Natural killer cell (primary cell): ENCODE measurements at regions not wholly inside any gene's neighbourhood (a gene's known extent, or its start where the extent isn't known, plus 50 kb on each side); places are given as distances from the start of the nearest gene placed in this dataset.

Experiments used
- ATAC-seq, 3 donors: fragments of 150-1000 bp in 2 of 3; fragments of 200-7000 bp in 1 of 3; cut with Tn5 transposase; 1 replicate in 1 of 3; 2 replicates in 2 of 3; pipeline ENCODE4 v1.10.0; 2021; ENCODE audit warnings: mild to moderate bottlenecking in 2 of 3, moderate library complexity in 2 of 3
- DNase-seq, 2 donors: peaks; one replicate each; pipeline versions ENCODE4 v3.0.0 to v3.0.0-alpha.2; 2013 to 2021; ENCODE audit warnings: mixed read lengths in 1 of 2
- H3K27ac ChIP-seq: one replicate; pipeline ENCODE4 v1.5.1; 2013; ENCODE audit warnings: mild to moderate bottlenecking, low read length
- H3K27me3 ChIP-seq: one replicate; pipeline ENCODE4 v1.6.1; 2013; ENCODE audit warnings: low read length; ENCODE audit not compliant: control insufficient read depth, insufficient read depth
- H3K36me3 ChIP-seq: one replicate; pipeline ENCODE4 v1.6.1; 2013; ENCODE audit warnings: low read length; ENCODE audit not compliant: control insufficient read depth, insufficient read depth
- H3K4me1 ChIP-seq: one replicate; pipeline ENCODE4 v1.6.1; 2013; ENCODE audit warnings: low read length; ENCODE audit not compliant: control insufficient read depth, insufficient read depth
- H3K4me3 ChIP-seq: one replicate; pipeline ENCODE4 v1.5.1; 2013; ENCODE audit warnings: low read length
- H3K9me3 ChIP-seq: one replicate; pipeline ENCODE4 v1.6.1; 2013; ENCODE audit warnings: low read length; ENCODE audit not compliant: control insufficient read depth, insufficient read depth
- H3K27ac Mint-ChIP-seq, 2 donors: one replicate each; pipeline ENCODE4 v1.8.0; 2022; ENCODE audit warnings: mild to moderate bottlenecking in 2 of 2, mixed read lengths in 2 of 2, moderate library complexity in 1 of 2
- H3K27me3 Mint-ChIP-seq, 2 donors: one replicate each; pipeline ENCODE4 v1.8.0; 2022; ENCODE audit warnings: low read depth in 2 of 2, mixed read lengths in 2 of 2
- H3K36me3 Mint-ChIP-seq: one replicate; pipeline ENCODE4 v1.8.0; 2022; ENCODE audit warnings: mixed read lengths
- H3K4me1 Mint-ChIP-seq, 2 donors: one replicate each; pipeline ENCODE4 v1.8.0; 2022; ENCODE audit warnings: mixed read lengths in 2 of 2
- H3K4me3 Mint-ChIP-seq: one replicate; pipeline ENCODE4 v1.8.0; 2022; ENCODE audit warnings: mild to moderate bottlenecking, moderate library complexity, mixed read lengths
- H3K9me3 Mint-ChIP-seq, 2 donors: one replicate each; pipeline ENCODE4 v1.8.0; 2022; ENCODE audit warnings: mixed read lengths in 2 of 2
- WGBS: methylation state at CpG from one replicate; pipeline ENCODE4 v1.1.7; 2013; ENCODE audit warnings: missing lambda C conversion rate; ENCODE audit not compliant: insufficient coverage; 5-methylcytosine and 5-hydroxymethylcytosine counted together
- intact Hi-C: fragments of 100-400 bp; cut with micrococcal nuclease; formaldehyde crosslinking; loops from one replicate; pipeline ENCODE4 v1.14.2; 2022
- TF ChIP-seq, protein P1 (sequence below): fragments of 200-600 bp; IDR thresholded peaks from one replicate; pipeline ENCODE4 v1.8.0; 2022; ENCODE audit warnings: antibody characterized with exemption

DNA sequence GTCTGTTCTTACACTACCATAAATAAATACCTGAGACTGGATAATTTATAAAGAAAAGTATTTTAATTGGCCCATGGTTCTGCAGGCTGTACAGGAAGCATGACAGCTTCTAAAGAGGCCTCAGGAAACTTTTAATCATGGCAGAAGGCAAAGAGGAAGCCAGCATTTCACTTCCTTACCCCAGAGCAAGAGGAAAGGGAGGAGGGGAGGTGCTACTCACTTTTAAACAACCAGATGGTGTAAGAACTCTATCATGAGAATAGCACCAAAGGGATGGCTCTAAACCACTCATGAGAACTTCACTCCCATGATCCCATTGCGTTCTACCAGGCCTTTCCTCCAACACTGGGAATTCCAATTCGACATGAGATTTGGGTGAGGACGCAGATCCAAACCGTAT lies 344.4 kb upstream of the SLC39A10 start:
- intact Hi-C loops = loop anchor here (10.0 kb wide), 1 partner anchor 352 kb away; no protein-coding TSS in a partner anchor

GRCh38 chr2:195308163-195308562 lies 348.9 kb upstream of the SLC39A10 start:
- H3K27ac Mint-ChIP-seq = no peak overlapping the region
- no peaks in the 10 kb centered on the region for H3K36me3 Mint-ChIP-seq
- Histone ChIP-seq H3K27me3 (no peaks in the 10 kb centered on the region), H3K9me3 (no peaks in the 10 kb centered on the region), H3K36me3 (no peaks in the 10 kb centered on the region), H3K4me3 (no peak overlapping the region), H3K4me1 (no peaks in the 10 kb centered on the region), H3K27ac (no peak overlapping the region)
- H3K27me3 Mint-ChIP-seq = peaks cover 0 to 5% of the 10 kb centered on the region in 2 donors
- no peaks in the 10 kb centered on the region for H3K9me3 Mint-ChIP-seq
- TF ChIP-seq, protein P1, sequence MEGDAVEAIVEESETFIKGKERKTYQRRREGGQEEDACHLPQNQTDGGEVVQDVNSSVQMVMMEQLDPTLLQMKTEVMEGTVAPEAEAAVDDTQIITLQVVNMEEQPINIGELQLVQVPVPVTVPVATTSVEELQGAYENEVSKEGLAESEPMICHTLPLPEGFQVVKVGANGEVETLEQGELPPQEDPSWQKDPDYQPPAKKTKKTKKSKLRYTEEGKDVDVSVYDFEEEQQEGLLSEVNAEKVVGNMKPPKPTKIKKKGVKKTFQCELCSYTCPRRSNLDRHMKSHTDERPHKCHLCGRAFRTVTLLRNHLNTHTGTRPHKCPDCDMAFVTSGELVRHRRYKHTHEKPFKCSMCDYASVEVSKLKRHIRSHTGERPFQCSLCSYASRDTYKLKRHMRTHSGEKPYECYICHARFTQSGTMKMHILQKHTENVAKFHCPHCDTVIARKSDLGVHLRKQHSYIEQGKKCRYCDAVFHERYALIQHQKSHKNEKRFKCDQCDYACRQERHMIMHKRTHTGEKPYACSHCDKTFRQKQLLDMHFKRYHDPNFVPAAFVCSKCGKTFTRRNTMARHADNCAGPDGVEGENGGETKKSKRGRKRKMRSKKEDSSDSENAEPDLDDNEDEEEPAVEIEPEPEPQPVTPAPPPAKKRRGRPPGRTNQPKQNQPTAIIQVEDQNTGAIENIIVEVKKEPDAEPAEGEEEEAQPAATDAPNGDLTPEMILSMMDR = no peak
- no peak overlapping the region for H3K4me3 Mint-ChIP-seq
- no peak for DNase-seq
- intact Hi-C loops = no loop called here
- ATAC-seq = no peak
- WGBS = 90% methylated on average over 1 of the region's 1 CpG
- no peaks in the 10 kb centered on the region for H3K4me1 Mint-ChIP-seq

More for the DNA sequence above, 344.4 kb upstream of the SLC39A10 start:
- Histone ChIP-seq H3K4me3 (no peak overlapping the region), H3K27ac (no peak overlapping the region), H3K36me3 (no peaks in the 10 kb centered on the region), H3K27me3 (no peaks in the 10 kb centered on the region), H3K9me3 (no peaks in the 10 kb centered on the region), H3K4me1 (no peaks in the 10 kb centered on the region)
- no peak overlapping the region for H3K27ac Mint-ChIP-seq
- no peaks in the 10 kb centered on the region for H3K27me3 Mint-ChIP-seq
- WGBS = 95% methylated on average over 2 of the region's 4 CpGs
- H3K4me3 Mint-ChIP-seq = no peak overlapping the region
- no peaks in the 10 kb centered on the region for H3K9me3 Mint-ChIP-seq
- DNase-seq = no peak
- H3K4me1 Mint-ChIP-seq = no peaks in the 10 kb centered on the region
- TF ChIP-seq, protein P1 = no peak
- H3K36me3 Mint-ChIP-seq = no peaks in the 10 kb centered on the region
- no peak for ATAC-seq

DNA sequence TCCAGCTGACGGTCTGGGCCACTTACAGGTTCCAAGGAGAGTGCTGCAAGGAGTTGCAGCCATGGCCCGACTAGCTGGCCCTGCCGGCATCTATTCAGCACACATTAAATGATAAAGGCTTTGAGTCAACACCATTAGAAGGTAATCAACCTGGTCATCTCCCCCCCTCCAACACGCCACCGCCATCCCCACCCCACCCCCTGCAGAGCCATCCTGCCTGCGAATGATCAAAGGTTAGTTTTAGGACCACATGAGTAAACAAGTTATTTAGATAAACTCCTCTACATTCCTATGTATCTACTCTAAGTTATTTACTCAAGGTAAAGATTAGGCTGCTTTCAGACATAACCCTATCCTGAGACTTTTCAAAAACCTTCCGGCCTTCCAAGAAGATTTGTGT lies 349.3 kb upstream of the SLC39A10 start:
- Mint-ChIP-seq H3K27ac (no peak overlapping the region), H3K36me3 (no peaks in the 10 kb centered on the region), H3K4me3 (no peak overlapping the region), H3K4me1 (no peaks in the 10 kb centered on the region), H3K27me3 (peaks cover 0 to 5% of the 10 kb centered on the region in 2 donors), H3K9me3 (no peaks in the 10 kb centered on the region)
- WGBS = 91% methylated on average over 7 of the region's 7 CpGs
- Histone ChIP-seq H3K4me1 (no peaks in the 10 kb centered on the region), H3K4me3 (no peak overlapping the region), H3K27ac (no peak overlapping the region), H3K27me3 (no peaks in the 10 kb centered on the region), H3K36me3 (no peaks in the 10 kb centered on the region), H3K9me3 (no peaks in the 10 kb centered on the region)
- intact Hi-C loops = no loop called here
- no peak for ATAC-seq
- TF ChIP-seq, protein P1 = no peak
- DNase-seq = no peak

DNA sequence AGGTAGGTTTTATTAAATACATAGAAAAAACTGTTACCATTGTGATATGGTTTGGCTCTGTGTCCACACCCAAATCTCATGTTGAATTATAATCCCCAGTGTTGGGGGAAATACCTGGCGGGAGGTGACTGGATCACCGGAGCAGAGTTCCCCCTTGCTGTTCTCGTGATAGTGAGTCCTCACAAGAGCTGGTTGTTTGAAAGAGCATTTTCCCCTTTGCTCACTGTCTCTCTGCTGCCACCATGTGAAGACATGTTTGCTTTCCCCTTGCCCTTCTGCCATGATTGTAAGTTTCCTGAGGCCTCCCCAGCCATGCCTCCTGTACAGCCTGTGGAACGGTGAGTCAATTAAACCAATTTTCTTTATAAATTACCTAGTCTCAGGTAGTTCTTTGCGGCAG lies 352.7 kb upstream of the SLC39A10 start:
- intact Hi-C loops = no loop called here
- WGBS = 87% methylated on average over 4 of the region's 5 CpGs
- H3K27ac ChIP-seq = no peak overlapping the region

More for the DNA sequence above, 352.7 kb upstream of the SLC39A10 start:
- Mint-ChIP-seq H3K27ac (no peak overlapping the region), H3K4me3 (no peak overlapping the region), H3K9me3 (no peaks in the 10 kb centered on the region), H3K4me1 (no peaks in the 10 kb centered on the region), H3K36me3 (no peaks in the 10 kb centered on the region), H3K27me3 (peaks cover 0 to 5% of the 10 kb centered on the region in 2 donors)
- Histone ChIP-seq H3K36me3 (no peaks in the 10 kb centered on the region), H3K27me3 (no peaks in the 10 kb centered on the region), H3K4me3 (no peak overlapping the region), H3K9me3 (no peaks in the 10 kb centered on the region), H3K4me1 (no peaks in the 10 kb centered on the region)
- no peak for ATAC-seq
- DNase-seq = no peak
- TF ChIP-seq, protein P1 = no peak
